DMS 273 (cell line): ENCODE measurements at regions not wholly inside any gene's neighbourhood (a gene's known extent, or its start where the extent isn't known, plus 50 kb on each side); places are given as distances from the start of the nearest gene placed in this dataset.

ENCODE experiments used
- DNase-seq: peaks from one replicate; lab custom pipeline; 2025; ENCODE audit not compliant: unreplicated experiment; lab: John Stamatoyannopoulos, UW

DNA sequence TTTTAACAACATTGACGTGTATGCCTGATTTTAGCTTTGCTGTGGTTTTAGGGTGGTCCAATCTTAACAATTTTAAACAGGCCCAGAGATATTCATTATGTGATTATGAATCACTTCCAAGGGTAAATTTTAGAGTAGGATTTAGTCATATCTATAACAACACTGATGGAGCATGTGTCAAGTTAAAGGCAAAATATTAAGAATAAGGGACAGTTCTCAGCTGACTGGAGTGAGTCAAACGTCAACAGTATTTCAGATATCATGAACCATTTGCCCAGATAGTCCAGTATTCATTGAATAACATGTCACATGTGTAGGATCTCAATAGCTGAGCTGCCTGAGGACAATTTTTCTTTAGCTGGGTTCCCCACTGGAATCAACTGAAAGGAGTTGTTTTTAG lies 61.3 kb upstream of the VCX2 start:
- DNase-seq: no peak

GRCh38 chrX:8233091-8233490 lies 62.0 kb upstream of the VCX2 start:
- no peak for DNase-seq

DNA sequence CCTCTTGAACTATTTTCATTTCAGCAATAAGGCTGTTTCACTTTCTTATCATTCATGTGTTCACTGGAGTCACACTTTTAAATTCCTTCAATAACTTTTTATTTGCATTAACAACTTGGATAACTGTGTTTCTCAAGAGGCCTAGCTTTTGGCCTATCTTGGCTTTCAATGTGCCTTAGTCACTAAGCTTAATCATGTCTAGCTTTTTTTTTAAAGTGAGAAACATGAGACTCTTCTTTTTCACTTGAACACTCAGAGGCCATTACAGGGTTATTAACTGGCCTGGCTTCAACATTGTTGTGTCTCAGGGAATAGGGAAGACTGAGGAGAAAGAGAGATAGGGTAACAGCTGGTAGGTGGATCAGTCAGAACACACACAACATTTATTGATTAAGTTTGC lies 64.0 kb upstream of the VCX2 start:
- no peak for DNase-seq

DNA sequence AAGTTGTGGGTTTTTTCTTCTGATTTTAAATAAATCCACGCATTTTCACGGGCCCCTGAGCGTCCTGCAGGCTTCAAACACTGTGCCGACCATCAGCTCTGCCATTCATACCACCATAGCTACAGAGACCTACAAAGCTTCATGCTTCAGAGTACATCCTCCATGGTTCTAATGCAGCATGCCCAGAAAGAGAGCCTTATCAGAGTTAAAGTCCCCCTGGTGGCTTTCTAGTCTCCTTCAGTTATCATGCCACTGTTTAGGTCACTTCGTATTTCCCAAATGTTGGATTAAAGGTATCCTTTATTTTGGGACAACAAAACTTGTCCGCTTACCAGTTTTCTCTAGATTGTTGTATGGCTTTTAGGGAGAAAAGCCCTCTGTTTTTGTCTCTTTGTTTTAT lies 66.7 kb upstream of the VCX2 start:
- DNase-seq: peak; percentile 40

DNA sequence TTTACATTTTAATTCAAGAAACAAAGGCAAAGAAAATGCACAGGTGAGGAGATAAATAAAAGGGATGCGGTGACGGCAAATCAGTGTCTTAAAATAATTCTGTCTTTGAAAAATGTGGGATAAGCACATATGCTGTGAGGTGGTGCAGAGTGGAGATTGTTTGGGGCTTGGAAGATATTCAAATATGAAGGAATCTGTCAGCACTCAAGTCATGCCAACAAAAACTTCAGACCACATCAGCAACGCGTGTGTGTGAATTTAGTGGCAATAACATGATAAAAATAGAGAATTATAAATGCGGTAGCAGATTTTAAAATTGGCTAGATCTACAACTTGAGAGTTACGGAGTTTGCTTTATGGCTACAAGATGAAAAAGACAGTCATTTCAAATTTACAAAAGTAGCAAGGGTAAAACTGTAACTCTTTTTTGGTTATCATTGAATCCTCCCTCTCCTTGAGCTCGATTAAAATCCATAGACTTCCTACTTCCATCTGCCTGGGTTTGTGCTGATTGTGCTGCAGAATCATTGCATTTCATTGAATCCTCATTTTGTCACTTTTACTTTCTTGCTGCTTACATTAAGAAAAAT lies 71.5 kb upstream of the VCX2 start:
- no peak for DNase-seq

- no peak for DNase-seq
Measured at GRCh38 chrX:8244301-8244700, 73.2 kb upstream of the VCX2 start.

DNA sequence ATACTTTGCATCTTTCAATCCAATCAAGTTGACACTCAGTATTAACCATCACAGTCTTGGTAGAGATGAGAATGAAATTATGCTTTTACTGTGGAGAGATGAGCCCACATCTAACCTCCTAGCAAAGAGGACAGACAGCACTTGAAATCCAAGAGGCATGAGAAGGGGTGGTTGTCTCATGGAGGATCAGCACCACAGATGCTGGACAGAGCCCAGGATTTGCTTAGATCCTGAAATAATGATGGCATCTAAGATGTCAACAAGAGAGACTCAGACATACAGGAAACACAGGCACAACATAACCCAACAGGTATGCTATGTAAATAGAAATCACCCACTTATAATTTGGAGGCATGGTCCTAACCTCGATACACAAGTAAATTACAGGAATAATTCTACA lies 74.3 kb upstream of the VCX2 start:
- no peak for DNase-seq

DNA sequence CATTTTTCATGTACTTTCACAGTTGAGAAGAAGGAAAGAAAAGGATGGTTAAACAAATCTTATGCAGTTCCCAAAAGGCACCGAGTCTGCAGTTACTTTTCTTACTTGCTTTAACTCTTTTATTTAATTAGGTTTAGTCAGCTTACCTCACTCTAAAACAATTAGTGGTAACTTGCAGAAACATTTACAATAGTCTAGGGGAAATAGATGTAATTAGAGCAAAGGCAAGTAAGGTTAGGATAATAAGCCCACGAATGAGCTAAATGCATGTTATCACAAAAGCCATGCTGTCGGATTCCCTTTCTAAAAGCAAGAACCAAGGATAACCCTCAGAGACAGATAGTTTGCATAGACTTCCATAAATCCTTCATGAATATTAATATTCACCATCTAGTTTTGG lies 82.0 kb upstream of the VCX2 start:
- no peak for DNase-seq

GRCh38 chrX:8254401-8254800 lies 83.3 kb upstream of the VCX2 start:
- no peak for DNase-seq

DNA sequence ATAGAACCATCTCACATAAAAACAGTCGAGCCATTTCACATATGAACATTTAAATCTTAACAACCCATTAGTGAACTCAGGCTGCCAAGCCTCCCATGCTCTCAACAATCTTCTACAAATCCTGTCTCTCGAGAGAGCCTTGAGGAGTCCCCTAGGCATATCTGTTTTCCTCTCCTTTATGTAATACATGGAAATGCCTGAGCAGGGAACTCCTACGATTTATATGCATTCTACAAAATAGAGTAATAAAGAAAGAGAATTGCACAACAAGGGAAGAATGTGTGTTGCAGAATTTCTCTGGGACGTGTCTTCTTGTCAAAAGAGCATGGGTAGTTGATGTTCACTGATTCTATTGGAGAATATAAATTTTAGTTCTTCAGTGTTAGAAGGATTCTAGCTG lies 101.8 kb upstream of the VCX2 start:
- DNase-seq: no peak

DNA sequence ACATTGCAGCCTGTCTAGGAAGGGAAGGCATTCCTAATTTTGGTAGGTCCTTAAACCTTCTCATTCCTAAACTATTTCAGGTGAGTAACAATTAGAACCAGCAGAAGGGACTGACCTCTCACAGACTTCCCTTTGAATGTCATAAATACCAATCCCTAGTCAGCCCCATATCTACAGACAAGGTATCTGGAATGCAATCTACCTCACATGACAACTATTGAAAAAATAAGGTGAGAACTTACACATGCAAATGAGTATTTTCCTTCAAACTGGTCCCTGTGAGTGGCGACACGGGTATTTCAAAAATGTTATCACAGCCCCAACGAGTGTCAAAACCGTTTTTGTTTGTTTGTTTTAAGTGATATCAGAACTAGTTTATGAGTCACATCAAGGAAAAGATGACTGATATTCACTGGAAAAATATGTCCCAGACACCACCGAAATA lies 102.4 kb upstream of the VCX2 start:
- no peak for DNase-seq

- DNase-seq: no peak
Measured at GRCh38 chrX:8274170-8274569, 103.1 kb upstream of the VCX2 start.

DNA sequence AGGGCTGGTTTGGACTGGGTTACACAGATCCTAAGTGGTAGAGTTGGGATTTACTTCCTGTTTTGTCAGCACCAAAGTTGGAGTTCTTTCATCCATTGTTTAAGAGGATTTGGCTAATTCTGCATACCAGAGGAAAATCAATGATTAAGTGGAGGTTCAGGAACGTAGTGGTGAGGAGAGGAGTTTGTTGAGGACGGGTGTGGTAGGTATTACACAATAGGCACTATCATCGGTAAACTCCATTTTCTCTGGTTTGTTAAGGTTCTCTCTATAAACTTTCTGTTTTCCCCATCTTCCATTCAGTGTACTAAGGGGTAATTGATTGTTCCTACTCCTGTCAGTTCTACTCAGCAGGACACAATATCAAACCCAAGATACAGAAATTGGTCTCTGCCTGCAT lies 107.5 kb upstream of the VCX2 start:
- no peak for DNase-seq

GRCh38 chrX:8279323-8279722 lies 108.3 kb upstream of the VCX2 start:
- no peak for DNase-seq

- no peak for DNase-seq
Measured at GRCh38 chrX:8284131-8284530, 113.1 kb upstream of the VCX2 start.

DNA sequence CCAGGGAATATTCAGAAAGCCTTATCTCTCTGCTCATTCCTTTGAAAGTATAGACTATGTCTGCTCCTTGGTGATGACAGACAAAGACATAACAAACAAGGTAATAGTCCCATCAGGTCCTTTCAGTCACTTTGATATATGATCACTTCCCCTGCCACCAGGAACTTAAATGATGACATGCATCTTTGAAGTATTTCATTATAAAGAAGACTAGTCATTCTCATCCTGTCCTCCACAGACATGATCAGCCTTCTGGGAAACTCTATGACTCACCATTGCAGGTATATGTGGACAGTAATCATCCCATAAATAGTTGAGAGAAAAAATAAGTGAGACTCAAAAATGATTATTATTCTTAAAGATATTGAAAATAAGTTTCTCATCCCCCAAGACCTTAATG lies 117.5 kb upstream of the VCX2 start:
- DNase-seq: no peak

GRCh38 chrX:8289523-8289922 lies 118.5 kb upstream of the VCX2 start:
- no peak for DNase-seq

DNA sequence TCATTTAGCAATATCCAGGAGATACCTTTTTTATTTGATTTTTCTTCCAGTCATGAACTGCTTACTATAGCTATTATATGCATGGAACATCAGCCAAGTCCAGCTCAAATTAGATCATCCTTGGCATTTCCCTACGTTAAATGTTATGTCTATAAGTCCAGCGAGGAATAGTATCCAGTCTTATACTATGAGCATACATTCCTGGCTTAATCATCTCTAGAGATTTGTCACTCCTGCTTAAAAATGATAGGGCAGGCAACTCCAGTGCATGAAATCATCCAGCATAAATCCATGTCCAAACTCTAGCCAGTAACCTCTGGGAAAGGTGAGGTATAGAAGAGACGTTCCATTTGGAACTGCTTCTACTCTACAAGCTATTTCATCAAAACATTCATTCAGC lies 126.7 kb upstream of the VCX2 start:
- DNase-seq: no peak

DNA sequence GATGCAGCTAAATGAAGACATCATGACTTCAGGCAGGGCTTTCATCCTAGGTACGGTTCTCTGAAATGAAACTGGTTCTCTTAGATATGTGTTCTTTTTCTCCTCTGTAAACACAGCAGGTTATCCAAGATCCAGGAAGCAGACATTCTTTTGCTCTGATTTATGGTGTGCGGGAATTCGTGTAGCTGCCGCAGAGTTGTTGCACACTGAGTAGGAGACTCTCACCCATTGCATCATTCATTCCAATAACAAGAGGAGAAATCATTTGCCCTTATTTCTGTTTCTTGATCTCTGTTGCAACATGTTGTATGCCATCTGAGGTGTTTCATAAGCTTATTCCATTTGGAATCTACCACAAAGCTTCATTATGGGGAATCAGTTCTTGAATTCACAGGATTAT lies 133.6 kb upstream of the VCX2 start:
- DNase-seq: no peak

DNA sequence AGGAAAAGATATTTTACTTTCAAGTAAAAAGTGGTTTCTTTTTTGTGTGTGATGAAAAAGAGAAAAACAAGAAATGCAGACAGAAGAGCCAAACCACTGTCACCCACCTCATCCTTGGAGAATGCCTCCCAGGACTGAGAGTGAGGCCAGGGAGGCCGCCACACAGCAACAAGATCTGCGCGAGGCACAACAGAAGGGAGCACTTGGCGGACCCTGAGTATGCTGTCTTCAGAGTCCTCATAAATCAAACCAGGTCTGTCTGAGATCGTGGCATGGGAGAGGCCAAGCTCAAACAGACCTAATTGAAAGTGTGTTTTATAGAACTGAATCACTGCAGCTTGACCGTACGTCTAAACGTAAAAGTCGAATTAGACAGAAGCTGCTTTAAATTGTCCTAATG lies 134.3 kb upstream of the VCX2 start:
- no peak for DNase-seq

DNA sequence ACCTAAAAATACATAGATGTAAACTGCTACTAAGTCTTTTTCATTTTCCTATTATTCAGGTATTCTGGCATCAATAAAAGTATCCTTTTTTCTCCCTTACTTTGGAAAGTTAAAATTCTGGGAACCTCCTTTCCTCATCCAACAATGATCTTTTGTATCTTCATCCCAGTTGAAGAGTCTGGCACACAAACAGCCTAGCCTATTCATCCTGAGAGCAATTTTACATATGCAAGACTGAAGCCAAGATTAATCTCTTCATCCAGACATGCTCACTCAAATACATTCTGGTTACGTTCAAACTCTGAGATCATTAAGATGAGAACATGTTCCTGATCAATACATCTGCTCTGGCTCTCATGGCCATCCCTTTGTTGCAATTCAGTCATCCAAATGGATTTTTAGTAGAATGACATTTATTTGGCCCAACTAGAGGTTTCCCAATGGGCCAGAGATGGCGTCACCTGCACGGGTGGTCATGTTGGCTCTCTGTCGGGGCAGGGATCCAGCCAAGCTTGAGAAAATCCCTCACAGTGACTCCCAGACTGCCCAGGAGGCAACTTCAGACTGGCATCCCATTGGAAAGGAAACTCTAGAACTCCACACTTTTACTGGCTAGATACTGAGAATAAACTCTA lies 135.3 kb upstream of the VCX2 start:
- DNase-seq: no peak

- DNase-seq: no peak
Measured at GRCh38 chrX:8310409-8310808, 139.3 kb upstream of the VCX2 start.

- DNase-seq: no peak
Measured at GRCh38 chrX:8313844-8314243, 142.8 kb upstream of the VCX2 start.
